IMR-90 (cell line): ENCODE measurements at regions not wholly inside any gene's neighbourhood (a gene's known extent, or its start where the extent isn't known, plus 50 kb on each side); places are given as distances from the start of the nearest gene placed in this dataset.

Experiments used
- ATAC-seq: fragments of 200-7000 bp; cut with Tn5 transposase; 2 replicates; pipeline ENCODE4 v1.9.1; 2020; ENCODE audit warnings: low read depth, mild to moderate bottlenecking, moderate library complexity
- BruUV-seq: library from RNA; stranded (reverse); fragments of 400-500 nt; replicated peaks from 2 replicates; lab custom pipeline; 2021; lab: Mats Ljungman, UMichigan
- CTCF ChIA-PET: fragments of 300-600 bp; formaldehyde crosslinking; extraction: SDS; loops from one replicate; lab custom pipeline; 2021; ENCODE audit warnings: antibody characterized with exemption; lab: Yijun Ruan, JAX
- POLR2A ChIA-PET: fragments of 300-600 bp; sonication (Branson Sonifier 250); formaldehyde crosslinking; loops from one replicate; lab custom pipeline; 2022; ENCODE audit warnings: antibody characterized with exemption; ENCODE audit not compliant: unreplicated experiment; lab: Charles Lee
- DNase-seq: peaks from one replicate; pipeline ENCODE4 v3.0.0; 2013
- H2AFZ ChIP-seq: replicated peaks from 2 replicates; pipeline ENCODE3; 2013; ENCODE audit warnings: low read length, mild to moderate bottlenecking; ENCODE audit not compliant: poor library complexity
- H2AK5ac ChIP-seq: 2 replicates; pipeline ENCODE4 v1.6.1; 2013; ENCODE audit warnings: low read depth, low read length, inconsistent platforms
- H2AK9ac ChIP-seq: replicated peaks from 2 replicates; pipeline ENCODE3; 2013; ENCODE audit warnings: mild to moderate bottlenecking, low read depth, low read length, moderate library complexity; ENCODE audit not compliant: poor library complexity
- H2BK120ac ChIP-seq: 2 replicates; pipeline ENCODE4 v1.6.1; 2013; ENCODE audit warnings: low read depth, low read length, inconsistent platforms
- H2BK15ac ChIP-seq: 3 replicates; pipeline ENCODE4 v1.6.1; 2013; ENCODE audit warnings: low read depth, low read length, inconsistent platforms
- H2BK20ac ChIP-seq: 2 replicates; pipeline ENCODE4 v1.6.1; 2013; ENCODE audit warnings: low read depth, mild to moderate bottlenecking, inconsistent platforms, low read length, moderate library complexity
- H2BK5ac ChIP-seq: 2 replicates; pipeline ENCODE4 v1.6.1; 2013; ENCODE audit warnings: mild to moderate bottlenecking, low read depth, low read length, inconsistent platforms; ENCODE audit not compliant: poor library complexity, severe bottlenecking
- H3K14ac ChIP-seq: replicated peaks from 2 replicates; pipeline ENCODE4 v1.6.1; 2013; ENCODE audit warnings: low read depth, low read length, inconsistent platforms
- H3K18ac ChIP-seq: 2 replicates; pipeline ENCODE4 v1.6.1; 2013; ENCODE audit warnings: low read depth, low read length, control low read depth
- H3K23ac ChIP-seq: 2 replicates; pipeline ENCODE4 v1.6.1; 2013; ENCODE audit warnings: low read depth, low read length, inconsistent platforms
- H3K27ac ChIP-seq: 2 replicates; pipeline ENCODE4 v1.5.1; 2013; ENCODE audit warnings: mild to moderate bottlenecking, control low read depth, low read length; ENCODE audit not compliant: insufficient read depth
- H3K27me3 ChIP-seq: 2 replicates; pipeline ENCODE4 v1.6.1; 2013; ENCODE audit warnings: low read length; ENCODE audit not compliant: control insufficient read depth, insufficient read depth
- H3K36me3 ChIP-seq: 2 replicates; pipeline ENCODE4 v1.6.1; 2013; ENCODE audit warnings: low read length, mixed read lengths; ENCODE audit not compliant: control insufficient read depth, insufficient read depth
- H3K4ac ChIP-seq: 2 replicates; pipeline ENCODE4 v1.6.1; 2013; ENCODE audit warnings: low read depth, low read length, inconsistent platforms
- H3K4me1 ChIP-seq: 2 replicates; pipeline ENCODE4 v1.6.1; 2013; ENCODE audit warnings: low read length, mixed read lengths; ENCODE audit not compliant: control insufficient read depth, insufficient read depth
- H3K4me2 ChIP-seq: 2 replicates; pipeline ENCODE4 v1.6.1; 2013; ENCODE audit warnings: low read depth, mild to moderate bottlenecking, control low read depth, low read length, moderate library complexity
- H3K4me3 ChIP-seq: 2 replicates; pipeline ENCODE4 v1.5.1; 2013; ENCODE audit warnings: low read depth, mild to moderate bottlenecking, control low read depth, low read length, moderate library complexity; ENCODE audit not compliant: insufficient read depth
- H3K56ac ChIP-seq: 2 replicates; pipeline ENCODE4 v1.6.1; 2013; ENCODE audit warnings: low read length, inconsistent platforms; ENCODE audit not compliant: insufficient read depth; ENCODE audit errors: extremely low read depth
- H3K79me1 ChIP-seq, 2 experiments: 2 replicates each; pipeline ENCODE4 v1.6.1; 2013; ENCODE audit warnings: low read length in 2 of 2, inconsistent platforms in 1 of 2, low read depth in 1 of 2
- H3K9ac ChIP-seq: 2 replicates; pipeline ENCODE4 v1.6.1; 2013; ENCODE audit warnings: low read depth, low read length, control low read depth
- H3K9me1 ChIP-seq: 2 replicates; pipeline ENCODE4 v1.6.1; 2013; ENCODE audit warnings: low read length, inconsistent platforms; ENCODE audit not compliant: insufficient read depth
- H3K9me3 ChIP-seq: 2 replicates; pipeline ENCODE4 v1.6.1; 2013; ENCODE audit warnings: low read length; ENCODE audit not compliant: control insufficient read depth, insufficient read depth
- H4K20me1 ChIP-seq: 2 replicates; pipeline ENCODE4 v1.6.1; 2013; ENCODE audit warnings: low read length, inconsistent platforms; ENCODE audit not compliant: insufficient read depth
- H4K5ac ChIP-seq: 2 replicates; pipeline ENCODE4 v1.6.1; 2013; ENCODE audit warnings: mild to moderate bottlenecking, low read depth, low read length, control low read depth
- H4K8ac ChIP-seq, 2 experiments: 2 replicates each; pipeline ENCODE4 v1.6.1; 2013; ENCODE audit warnings: low read depth in 2 of 2, low read length in 2 of 2, control low read depth in 1 of 2, inconsistent platforms in 1 of 2
- H4K91ac ChIP-seq: 2 replicates; pipeline ENCODE4 v1.6.1; 2013; ENCODE audit warnings: low read depth, low read length, inconsistent platforms; ENCODE audit not compliant: insufficient read depth
- CEBPB ChIP-seq: IDR thresholded peaks from 2 replicates; pipeline ENCODE4 v1.6.1; 2012; ENCODE audit warnings: low read depth, low read length, improper control_type of control experiment
- RAD21 ChIP-seq: IDR thresholded peaks from 2 replicates; pipeline ENCODE4 v1.6.1; 2012; ENCODE audit warnings: low read length, improper control_type of control experiment
- RFX5 ChIP-seq: IDR thresholded peaks from 2 replicates; pipeline ENCODE4 v1.8.0; 2012; ENCODE audit warnings: low read depth, mild to moderate bottlenecking, low read length, moderate library complexity
- WGBS, 2 experiments: methylation state at CpG; one replicate each; pipeline versions ENCODE4 v1.1.5 to v1.1.7; 2013; ENCODE audit warnings: missing lambda C conversion rate in 2 of 2; ENCODE audit not compliant: insufficient read length in 1 of 2; ENCODE audit errors: extremely low coverage in 2 of 2; 5-methylcytosine and 5-hydroxymethylcytosine counted together
- dilution Hi-C: fragments of 300-500 bp; cut with HindIII; formaldehyde crosslinking; loops from one replicate; pipeline ENCODE4 v1.14.3; 2018; ENCODE audit warnings: low sequenced_read_pairs; ENCODE audit not compliant: unreplicated experiment
- in situ Hi-C: fragments of 300-500 bp; cut with MboI; formaldehyde crosslinking; loops from 3 replicates; pipeline ENCODE4 v1.14.3; 2019; ENCODE audit warnings: low sequenced_read_pairs, inconsistent platforms, mixed read lengths
- intact Hi-C: fragments of 100-400 bp; cut with micrococcal nuclease; formaldehyde crosslinking; loops from 2 replicates; pipeline ENCODE4 v1.10.0; 2022

- WGBS, 2 experiments = no CpG with 5 or more reads among the region's 4 CpGs
These were observed 414.2 kb downstream of the RMST start for GRCh38 chr12:97876780-97877179.

More at GRCh38 chr12:97876780-97877179, 414.2 kb downstream of the RMST start:
- Histone ChIP-seq H2BK15ac (no peak overlapping the region), H4K91ac (no peak overlapping the region), H2BK5ac (no peak overlapping the region), H3K56ac (no peak overlapping the region), H3K27me3 (no peaks in the 10 kb centered on the region), H2BK20ac (no peak overlapping the region), H2AK5ac (no peak overlapping the region), H3K14ac (no peak overlapping the region), H4K20me1 (no peaks in the 10 kb centered on the region), H3K4me1 (no peaks in the 10 kb centered on the region), H3K23ac (no peak overlapping the region), H3K79me1 (no peaks in the 10 kb centered on the region), H3K27ac (no peak overlapping the region), H3K9me1 (no peaks in the 10 kb centered on the region), H3K18ac (no peak overlapping the region), H3K36me3 (no peaks in the 10 kb centered on the region), H3K9ac (no peak overlapping the region), H3K4me2 (no peak overlapping the region), H4K8ac (no peak overlapping the region), H2AK9ac (no peak overlapping the region), H2BK120ac (no peak overlapping the region), H3K9me3 (peaks cover 8% of the 10 kb centered on the region), H4K5ac (no peak overlapping the region), H3K4ac (no peak overlapping the region), H3K4me3 (no peak overlapping the region), H2AFZ (no peak overlapping the region)
- intact Hi-C loops = no loop called here
- CTCF ChIA-PET = no interaction called here
- BruUV-seq = no TSS peak
- in situ Hi-C loops = no loop called here
- no peak for TF ChIP-seq RAD21
- TF ChIP-seq RFX5 = no peak
- no peak for TF ChIP-seq CEBPB
- POLR2A ChIA-PET = no interaction called here
- ATAC-seq = no peak
- DNase-seq = no peak
- dilution Hi-C loops = no loop called here
